Jurkat, Clone E6-1 (cell line): ENCODE measurements at regions not wholly inside any gene's neighbourhood (a gene's known extent, or its start where the extent isn't known, plus 50 kb on each side); places are given as distances from the start of the nearest gene placed in this dataset.
"Not testable (repeated sequence)": the region's sequence is repeated elsewhere in the genome, so short reads cannot be mapped to it uniquely, and the experiment has no call there.

ENCODE experiments used
- DNase-seq: peaks from one replicate; pipeline ENCODE4 v3.0.0-alpha.2; 2011; ENCODE audit warnings: low read depth, low spot score
- H3K4me3 ChIP-seq: 2 replicates; pipeline ENCODE4 v1.5.1; 2011; ENCODE audit warnings: mild to moderate bottlenecking, low read length, control low read depth, moderate library complexity

DNA sequence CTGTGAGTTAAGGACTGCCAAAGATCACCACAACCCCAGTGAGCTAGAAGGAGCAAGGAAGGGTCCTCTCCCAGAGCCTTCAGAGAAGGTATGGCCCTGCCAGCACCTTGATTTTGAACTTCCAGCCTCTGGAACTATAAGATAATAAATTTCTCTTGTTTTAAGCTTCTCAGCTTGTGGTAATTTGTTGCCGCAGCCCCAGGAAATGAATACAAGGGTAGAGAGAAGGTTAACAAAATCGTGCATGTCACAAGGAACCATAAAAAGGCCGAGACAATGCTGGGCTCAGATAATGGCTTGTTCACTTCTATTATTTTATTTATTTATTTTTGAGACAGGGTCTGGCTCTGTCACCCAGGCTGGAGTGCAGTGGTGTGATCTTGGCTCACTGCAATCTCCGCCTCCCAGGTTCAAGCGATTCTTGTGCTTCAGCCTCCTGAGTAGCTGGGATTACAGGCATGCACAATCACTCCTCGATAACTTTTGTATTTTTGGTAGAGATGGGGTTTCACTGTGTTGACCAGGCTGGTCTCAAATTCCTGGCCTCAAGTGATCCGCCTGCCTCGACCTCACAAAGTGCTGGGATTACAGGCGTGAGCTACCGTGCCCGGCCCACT lies 71.5 kb downstream of the WSB1 start:
- H3K4me3 ChIP-seq, DNase-seq: not testable (repeated sequence)

DNA sequence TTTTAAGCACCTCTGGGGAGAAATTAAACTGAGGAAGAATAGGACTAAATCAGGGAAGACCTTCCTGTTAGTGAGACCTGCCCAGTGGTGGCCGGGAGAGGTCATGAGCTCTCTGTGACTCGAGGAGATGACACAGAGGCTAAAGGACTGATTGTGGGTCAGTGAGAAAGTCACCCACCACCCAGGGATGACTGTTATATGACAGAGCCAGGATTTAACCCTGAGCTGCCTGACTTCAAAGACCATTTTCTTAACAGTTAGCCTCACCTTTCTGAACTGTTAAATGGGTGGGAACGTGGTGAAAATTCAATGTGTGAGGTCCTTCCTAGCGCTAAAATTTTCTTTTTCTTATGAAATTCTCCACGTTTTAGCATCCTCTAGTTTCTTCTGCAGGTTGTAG lies 72.5 kb downstream of the WSB1 start:
- no peak overlapping the region for H3K4me3 ChIP-seq
- DNase-seq = no peak

DNA sequence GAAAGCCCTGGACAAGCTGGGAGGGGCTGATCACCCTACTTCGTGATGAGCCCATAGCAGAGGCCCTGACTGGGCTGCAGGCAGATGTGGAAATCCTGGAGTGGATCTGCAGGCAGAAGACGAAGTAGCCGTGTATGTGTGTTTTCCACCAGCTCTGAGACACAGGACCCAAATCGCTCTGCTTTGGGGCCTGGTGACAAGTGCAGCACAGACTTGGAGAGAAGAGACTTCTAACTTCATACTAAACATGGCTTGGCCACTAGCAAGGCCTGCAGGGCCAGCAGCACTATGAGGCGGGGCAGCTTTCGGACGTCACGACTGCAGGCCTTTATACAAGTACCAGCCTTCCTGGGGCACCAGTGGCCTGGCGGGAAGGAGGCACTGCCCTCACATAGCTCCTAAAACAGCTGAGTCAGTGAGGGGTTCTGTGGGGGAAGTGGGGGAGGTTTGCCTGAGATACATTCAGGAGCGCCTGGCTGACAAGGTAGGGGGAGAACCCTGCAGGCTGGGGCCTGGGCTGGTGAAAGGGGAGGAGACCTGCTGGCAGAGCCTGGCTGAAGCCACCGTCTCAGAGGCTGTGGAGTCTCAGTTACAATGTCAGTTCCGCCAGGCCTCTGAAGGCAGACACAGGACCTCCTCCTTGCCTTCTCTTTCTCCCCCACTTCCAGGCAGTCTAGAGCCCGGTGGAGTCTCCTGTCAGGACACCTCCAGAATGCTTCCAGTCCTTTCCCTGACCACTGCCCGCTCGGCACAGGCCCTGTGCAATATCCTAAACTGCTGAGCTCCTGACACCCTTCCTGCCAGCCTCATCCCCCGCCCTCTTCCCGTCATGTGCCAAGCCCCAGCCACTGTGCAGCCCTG lies 73.4 kb downstream of the WSB1 start:
- no peak overlapping the region for H3K4me3 ChIP-seq
- no peak for DNase-seq

DNA sequence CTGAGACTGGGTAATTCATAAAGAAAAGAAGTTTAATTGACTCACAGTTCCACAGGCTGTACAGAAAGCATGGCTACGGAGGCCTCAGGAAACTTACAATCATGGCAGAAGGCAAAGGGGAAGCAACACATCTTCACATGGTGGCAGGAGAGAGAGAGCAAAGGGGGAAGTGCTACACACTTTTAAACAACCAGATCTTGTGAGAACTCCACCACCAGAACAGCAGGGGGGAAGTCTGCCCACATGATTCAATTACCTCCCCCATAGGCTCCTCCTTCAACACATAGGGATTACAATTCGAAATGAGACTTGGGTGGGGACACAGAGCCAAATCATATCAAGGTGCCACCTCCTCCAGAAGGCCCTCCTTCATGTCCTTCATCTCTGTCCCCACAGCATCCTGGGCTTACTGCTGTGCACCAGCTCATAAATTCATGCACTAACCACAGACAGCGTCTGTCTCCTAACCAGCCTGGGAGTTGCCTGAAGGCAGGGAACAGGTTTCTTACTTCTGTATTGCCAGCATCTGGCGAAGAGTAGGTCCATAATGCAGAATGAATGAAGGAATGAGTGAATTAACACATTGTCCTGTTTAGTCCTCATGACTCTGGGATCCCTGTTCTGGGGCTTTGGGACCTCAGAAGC lies 74.4 kb downstream of the WSB1 start:
- H3K4me3 ChIP-seq = no peak overlapping the region
- peak; percentile 23 for DNase-seq

DNA sequence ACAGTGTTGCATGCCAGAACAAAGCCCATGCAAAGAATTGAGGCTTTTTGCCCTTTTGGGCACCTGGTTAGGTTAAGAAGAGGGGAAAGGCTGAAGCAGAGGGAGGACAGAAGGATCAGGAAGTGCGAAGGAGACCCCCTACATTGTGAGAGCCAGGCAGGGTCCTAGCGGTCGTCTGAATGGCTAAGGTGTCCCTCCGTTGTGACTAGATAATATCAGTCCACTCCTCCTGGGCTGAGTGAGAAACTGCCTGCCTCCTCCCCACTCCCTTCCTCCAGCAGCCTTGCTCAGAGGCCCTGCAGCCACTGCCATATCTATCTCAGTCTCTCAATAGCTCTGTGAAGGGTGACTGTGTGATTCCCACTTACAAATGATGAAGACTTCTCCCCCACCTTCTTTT lies 75.1 kb downstream of the WSB1 start:
- no peak overlapping the region for H3K4me3 ChIP-seq
- DNase-seq = no peak

DNA sequence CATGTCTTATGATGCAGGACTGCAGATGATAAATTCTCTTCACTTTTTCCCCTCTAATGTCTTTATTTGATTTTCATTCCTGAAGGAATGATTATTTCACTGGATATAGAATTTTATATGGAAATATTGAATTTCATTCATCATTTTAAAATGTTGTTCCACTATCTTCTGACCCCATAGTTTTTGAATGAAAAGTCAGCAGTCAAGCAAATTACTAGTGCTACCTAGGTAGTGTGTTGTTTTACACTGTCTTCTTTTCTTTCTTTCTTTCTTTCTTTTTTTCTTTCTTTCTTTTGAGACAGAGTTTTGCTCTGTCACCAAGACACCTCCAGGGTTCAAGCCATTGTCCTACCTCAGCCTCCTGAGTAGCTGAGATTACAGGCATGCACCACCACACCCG lies 76.9 kb downstream of the WSB1 start:
- no peak overlapping the region for H3K4me3 ChIP-seq
- no peak for DNase-seq

DNA sequence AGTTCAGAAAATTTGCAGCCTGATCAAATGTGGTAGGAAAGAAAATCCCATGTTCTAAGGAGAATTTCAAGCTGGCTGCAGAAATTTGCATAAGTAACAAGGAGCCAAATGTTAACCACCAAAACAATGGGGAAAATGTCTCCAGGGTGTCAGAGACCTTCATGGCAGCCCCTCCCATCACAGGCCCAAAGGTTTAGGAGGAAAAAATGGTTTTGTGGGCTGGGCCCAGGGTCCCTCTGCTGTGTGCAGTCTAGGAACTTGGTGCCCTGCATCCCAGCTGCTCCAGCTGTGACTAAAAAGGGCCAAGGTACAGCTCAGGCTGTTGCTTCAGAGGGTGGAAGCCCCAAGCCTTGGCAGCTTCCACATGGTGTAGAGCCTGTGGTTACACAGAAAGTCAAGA lies 79.8 kb downstream of the WSB1 start:
- not testable (repeated sequence) for H3K4me3 ChIP-seq, DNase-seq

DNA sequence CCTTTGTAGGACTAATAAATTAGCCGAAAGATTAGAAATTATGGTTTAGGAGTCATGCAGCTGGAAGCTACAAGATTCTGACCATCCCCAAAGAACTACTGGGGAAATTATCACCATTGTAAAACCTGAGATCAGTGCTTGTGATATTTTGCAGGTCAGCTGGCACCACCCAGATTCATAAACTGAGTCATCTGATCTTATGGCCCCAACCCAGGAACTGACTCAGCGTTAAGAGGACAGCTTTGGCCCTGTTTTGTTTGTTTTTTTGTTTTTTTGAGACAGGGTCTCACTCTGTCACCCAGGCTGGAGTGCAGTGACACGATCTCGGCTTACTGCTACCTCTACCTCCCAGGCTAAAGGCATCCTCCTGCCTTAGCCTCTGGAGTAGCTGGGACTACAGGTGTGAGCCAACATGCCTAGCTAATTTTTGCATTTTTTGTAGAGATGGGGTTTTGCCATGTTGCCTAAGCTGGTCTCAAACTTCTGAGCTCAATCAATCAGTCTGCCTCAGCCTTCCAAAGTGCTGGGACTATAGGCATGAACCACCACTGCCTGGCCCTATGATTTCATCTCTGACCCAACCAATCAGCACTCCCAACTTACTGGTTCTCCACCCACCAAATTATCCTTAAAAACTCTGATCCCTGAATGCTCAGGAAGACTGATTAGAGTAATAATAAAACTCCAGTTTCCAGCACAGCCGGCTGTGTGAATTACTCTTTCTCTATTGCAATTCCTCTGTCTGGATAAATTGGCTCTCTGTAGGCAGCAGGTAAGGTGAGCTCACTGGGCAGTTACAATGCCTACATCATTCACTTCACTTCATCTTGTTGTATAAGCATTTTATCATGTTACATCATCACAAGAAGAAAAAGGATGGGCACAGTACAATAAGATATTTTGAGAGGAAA lies 79.4 kb upstream of the KSR1 start:
- no peak overlapping the region for H3K4me3 ChIP-seq
- DNase-seq = no peak

DNA sequence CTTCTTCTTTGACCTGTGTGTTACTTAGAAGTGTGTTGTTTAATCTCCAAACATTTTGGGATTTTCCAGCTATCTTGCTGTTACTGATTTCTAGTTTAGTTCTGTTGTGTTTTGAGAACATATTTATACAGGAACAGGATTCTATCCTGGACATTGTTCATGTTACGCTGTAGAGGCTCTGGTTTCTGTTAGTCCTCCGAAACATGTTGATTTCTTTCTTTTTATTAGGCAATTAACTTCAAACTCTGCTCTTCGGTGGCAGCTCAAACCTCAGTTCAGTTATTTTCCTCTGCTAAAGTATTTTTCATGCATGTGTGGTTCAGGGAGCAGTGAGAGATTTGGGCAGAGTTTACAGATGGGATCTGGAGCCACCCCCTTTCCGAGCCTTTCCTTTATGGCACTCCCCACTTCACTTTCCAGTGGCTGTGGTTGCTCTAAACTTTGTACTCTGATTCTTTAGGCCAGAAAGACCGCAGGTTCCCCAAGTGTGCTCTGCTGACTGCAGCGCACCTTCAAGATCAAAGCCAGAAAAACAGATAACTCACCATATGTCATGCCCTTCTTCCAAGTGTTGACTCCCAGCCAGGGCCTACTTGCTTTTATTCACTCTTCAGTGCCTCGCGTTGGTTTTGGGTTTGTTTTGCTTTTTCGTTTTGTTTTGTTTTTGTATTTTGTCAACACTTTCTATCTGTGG lies 77.6 kb upstream of the KSR1 start:
- H3K4me3 ChIP-seq = no peak overlapping the region
- peak; percentile 81 for DNase-seq

DNA sequence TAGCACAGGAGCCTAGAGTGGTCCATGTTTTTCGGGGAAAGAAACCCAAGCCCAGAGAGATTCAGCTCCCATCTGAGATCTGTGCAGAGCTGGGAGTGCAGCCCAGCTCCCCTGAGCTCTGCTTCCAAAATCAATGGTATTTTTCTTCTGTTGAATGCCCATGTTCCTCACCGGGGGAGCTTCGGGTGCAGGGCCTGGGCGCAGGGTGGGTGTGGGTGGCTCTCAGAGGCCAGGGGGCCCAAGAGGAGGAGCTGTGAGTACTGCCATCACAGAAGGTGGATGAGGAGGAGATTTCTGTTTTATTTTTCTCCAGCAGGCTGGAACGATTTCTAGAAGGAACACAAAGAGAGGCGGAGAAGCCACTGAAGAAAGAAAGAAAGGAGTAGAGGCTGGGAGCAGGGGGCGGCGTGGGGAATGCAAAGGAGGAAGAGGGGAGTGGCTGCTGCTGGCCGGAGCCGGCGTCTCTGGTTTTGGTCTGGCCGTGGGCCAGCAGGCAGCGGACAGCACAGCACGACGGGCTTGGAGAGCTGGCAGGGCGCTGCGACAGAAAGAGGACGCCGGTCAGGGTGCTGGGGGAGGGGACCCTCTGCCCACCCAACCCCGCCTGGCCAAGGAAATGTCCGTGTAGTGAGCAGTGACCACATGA lies 76.2 kb upstream of the KSR1 start:
- H3K4me3 ChIP-seq = no peak overlapping the region
- DNase-seq = no peak

DNA sequence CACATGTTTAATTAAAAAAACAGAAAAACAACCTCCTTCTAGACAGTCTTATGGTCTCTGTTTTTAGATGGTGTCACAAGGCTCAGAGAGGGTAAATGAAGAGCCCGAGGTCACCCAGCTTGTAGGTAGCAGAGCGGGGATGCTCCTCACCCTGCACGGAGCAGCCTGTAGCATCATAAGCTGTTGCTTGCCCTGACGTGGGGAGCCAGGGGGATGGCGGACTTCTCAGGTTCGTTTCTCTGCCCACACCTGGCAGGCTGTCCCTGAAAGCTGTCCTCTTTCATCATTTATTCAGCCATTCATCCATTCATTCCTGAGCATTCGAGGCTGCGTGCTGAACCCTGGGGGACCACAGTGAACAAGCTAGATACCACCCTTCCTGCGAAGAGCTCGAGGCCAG lies 75.7 kb upstream of the KSR1 start:
- H3K4me3 ChIP-seq = no peak overlapping the region
- no peak for DNase-seq

DNA sequence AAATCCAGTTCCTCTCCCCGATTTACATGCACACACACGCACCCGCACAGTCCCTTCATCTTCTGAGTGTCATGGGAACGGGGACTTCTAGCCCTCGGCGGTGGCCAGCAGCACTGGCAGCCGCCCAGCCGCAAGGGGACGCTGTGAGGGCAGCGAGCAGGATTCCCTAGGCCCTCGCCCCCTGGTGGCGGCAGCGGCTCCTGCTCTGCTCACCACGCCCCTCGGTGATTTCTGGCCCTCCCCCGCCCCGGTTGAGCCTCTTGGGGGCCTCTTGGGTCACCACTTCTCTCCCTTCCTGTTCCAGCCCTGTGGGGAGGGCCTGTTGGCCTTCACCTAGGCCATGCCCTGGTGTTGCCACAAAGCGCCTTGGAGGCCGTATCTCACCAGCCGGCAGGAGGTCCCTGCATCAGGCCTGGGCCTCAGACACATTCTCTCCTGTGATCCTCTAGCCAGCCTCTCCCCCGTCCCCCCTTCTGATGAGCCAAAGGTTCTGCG lies 75.2 kb upstream of the KSR1 start:
- no peak overlapping the region for H3K4me3 ChIP-seq

DNA sequence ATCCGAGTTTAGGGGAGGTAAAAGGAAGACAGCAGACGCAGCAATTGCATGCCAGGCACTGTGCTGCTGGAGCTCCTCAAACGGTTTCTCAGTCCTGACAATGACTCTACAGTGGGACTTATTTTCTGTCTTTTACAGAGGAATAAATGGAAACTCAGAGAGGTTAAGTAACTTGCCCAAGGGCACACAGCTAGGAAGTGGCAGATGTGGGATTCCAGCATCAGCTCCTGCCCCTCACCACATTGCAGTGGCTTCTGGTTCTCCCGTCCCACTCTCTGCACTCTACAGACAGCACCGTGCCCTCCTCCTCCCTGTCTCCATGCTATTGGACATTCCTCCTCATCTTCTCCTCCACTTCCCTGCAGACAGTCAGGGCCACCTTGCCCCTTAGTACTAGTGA lies 74.2 kb upstream of the KSR1 start:
- DNase-seq = no peak
- H3K4me3 ChIP-seq = no peak overlapping the region

More for the DNA sequence above, 75.2 kb upstream of the KSR1 start:
- DNase-seq = peak; percentile 63

DNA sequence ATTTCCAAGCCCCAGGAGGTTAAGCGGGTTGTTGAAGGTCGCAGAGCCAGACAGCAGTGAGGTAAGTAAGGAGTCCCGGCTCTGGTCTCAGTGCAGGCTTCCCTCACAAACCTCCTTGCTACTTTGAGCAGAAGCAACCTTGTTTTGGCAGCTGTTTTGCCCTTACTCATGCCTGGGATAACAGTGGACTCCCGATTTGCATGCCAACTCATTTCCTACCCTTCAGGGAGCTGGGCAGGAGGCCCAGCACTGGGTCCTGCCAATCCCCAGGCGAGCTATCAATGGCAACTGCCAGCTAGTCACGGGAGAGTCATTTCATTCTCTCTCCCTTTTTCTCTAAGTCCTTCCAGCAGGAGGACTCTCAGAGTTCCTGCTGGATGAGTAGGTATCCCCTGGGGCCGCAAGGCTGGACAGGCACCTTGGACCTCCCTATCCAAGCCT lies 72.0 kb upstream of the KSR1 start:
- DNase-seq = no peak
- no peak overlapping the region for H3K4me3 ChIP-seq

DNA sequence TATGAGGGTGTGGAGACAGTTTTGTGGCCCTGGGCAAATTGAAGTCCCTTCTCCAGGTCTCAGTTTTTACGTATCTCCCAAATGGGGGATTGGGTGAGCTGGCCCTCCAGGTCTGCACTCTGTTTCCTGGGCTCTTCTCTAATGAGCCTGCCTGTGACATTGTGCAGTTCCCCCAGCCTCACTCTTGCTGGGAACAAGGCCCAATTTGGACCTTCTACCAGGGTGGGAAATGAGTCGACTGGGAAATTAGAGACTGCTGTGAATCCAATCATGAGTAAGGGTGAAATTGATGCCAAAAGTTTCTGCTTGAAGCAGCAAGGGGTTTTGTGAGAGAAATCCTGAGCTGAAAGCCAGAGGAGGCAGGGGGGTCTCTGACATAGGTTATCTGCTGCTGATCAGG lies 71.5 kb upstream of the KSR1 start:
- DNase-seq = no peak
- H3K4me3 ChIP-seq = no peak overlapping the region

DNA sequence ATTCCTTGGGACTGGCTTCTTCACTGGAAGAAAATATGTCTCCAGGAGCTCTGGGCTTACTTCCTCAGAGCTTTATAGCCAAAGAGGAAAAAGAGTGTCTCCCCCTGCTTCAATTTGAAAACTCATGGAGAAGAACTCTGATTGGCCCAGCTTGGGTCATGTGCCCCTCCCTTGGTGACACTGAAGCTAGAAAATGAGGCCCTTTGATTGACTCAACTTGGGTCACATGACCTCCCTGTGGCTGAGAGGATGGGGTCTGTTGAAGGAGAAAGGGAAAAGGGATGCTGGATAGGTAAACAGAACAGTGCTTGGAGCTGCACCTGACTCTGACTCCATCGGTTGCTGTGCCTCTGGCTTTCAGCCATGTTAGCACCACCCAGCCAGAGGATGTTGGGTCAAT lies 70.6 kb upstream of the KSR1 start:
- H3K4me3 ChIP-seq = no peak overlapping the region
- DNase-seq = no peak

DNA sequence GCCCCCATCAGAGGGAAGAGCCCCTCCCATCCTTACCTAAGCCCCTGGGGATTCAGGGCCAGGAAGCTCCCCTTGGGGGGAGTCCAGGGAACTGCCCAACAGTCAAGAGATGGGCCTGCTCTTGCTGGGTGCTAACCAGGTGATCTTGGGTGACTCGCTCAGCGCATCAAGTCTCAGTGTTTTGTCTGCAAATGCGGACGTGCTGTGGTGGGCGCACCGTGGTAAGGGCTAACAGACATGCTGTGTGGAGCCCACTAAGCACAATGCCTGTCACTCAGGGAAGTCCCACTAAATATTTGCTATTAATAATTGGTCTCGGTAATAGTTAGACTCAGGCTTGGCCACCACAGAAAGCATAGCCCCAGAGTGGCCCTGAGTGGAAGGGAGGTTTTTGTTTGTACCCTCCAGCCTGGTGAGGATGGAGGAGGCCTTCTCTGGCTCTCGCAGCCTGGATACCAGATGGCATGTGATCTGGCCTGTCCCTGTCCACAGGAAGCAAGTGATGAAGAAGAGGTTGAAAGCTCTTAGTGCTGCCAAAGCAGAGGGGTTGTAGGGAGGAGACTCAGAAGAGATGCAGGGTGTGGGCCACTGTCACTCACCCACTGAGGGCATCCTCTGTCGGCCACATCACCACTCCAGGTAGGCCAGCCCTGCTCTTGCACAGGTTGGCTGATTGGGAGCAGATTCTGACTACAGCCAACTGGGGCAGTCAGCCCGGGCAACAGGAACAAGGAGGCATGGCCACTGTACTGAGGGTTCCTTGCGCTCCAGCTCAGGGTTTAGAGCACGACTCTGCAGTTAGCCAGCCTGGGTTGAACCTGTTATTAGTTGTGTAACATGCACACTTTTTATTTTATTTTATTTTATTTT lies 69.8 kb upstream of the KSR1 start:
- no peak for DNase-seq
- no peak overlapping the region for H3K4me3 ChIP-seq
